SH-SY5Y (cell line): ENCODE measurements at regions not wholly inside any gene's neighbourhood (a gene's known extent, or its start where the extent isn't known, plus 50 kb on each side); places are given as distances from the start of the nearest gene placed in this dataset.

Experiments
- GATA2 ChIP-seq: IDR thresholded peaks from 2 replicates; pipeline ENCODE4 v1.6.1; 2011; ENCODE audit warnings: mild to moderate bottlenecking, low read depth, low read length
- GATA3 ChIP-seq: IDR thresholded peaks from 2 replicates; pipeline ENCODE4 v1.6.1; 2011; ENCODE audit warnings: low read depth, mild to moderate bottlenecking, low read length, moderate library complexity

DNA sequence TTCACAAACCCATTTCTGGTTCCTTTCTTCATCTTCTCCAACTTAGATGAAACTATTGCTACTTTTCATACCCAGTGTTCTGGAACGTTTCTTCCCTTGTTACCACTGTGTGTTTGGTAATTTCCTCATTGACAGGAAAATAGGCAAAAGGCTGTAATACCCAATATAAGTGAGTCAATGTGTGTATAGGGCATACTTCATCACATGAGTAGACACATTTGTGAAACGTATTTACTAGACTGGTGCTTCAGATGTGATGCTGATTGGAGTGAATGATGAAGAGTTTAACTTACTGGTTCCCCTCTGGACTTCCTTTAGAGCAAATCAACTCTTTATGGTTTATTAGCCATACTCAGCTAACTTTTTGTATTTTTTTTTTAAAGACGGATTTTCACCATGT lies 195.1 kb upstream of the ATP6AP2 start:
- no peak for TF ChIP-seq GATA3
- no peak for TF ChIP-seq GATA2
